Fibroblast of the aortic adventitia (primary cell): ENCODE measurements at regions not wholly inside any gene's neighbourhood (a gene's known extent, or its start where the extent isn't known, plus 50 kb on each side); places are given as distances from the start of the nearest gene placed in this dataset.
"Not testable (repeated sequence)": the region's sequence is repeated elsewhere in the genome, so short reads cannot be mapped to it uniquely, and the experiment has no call there.

Experiments used
- DNase-seq: peaks from one replicate; pipeline ENCODE4 v3.0.0-alpha.2; 2010; ENCODE audit warnings: low read depth
- H3K4me3 ChIP-seq: 2 replicates; pipeline ENCODE4 v1.5.1; 2011; ENCODE audit warnings: low read depth, mild to moderate bottlenecking, control low read depth, low read length, moderate library complexity
- TF ChIP-seq, protein P1 (sequence below): IDR thresholded peaks from 2 replicates; pipeline ENCODE4 v1.5.1; 2011; ENCODE audit warnings: mild to moderate bottlenecking, low read length, control low read depth, inconsistent platforms; ENCODE audit not compliant: insufficient read depth

DNA sequence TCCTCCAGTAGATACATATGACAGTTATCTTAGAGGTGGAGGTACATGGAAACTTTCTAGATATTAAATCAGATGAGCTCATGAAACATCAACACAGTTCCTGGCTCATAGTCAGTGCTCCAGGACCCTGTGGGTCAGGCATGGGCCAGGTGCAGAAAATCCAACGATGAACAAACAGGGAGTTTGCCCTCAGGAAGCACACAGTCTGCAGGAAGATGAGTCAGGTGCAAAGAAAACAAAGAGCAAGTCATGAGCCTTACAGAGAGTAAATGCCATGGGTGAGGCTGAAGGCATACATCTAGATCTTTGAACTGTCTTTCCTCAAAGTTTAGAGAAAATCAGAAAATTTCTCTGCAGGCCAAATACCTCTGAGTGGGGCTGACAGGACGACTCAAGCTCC is 184.2 kb upstream of the TPM1 start:
- DNase-seq: no peak
- TF ChIP-seq, protein P1, sequence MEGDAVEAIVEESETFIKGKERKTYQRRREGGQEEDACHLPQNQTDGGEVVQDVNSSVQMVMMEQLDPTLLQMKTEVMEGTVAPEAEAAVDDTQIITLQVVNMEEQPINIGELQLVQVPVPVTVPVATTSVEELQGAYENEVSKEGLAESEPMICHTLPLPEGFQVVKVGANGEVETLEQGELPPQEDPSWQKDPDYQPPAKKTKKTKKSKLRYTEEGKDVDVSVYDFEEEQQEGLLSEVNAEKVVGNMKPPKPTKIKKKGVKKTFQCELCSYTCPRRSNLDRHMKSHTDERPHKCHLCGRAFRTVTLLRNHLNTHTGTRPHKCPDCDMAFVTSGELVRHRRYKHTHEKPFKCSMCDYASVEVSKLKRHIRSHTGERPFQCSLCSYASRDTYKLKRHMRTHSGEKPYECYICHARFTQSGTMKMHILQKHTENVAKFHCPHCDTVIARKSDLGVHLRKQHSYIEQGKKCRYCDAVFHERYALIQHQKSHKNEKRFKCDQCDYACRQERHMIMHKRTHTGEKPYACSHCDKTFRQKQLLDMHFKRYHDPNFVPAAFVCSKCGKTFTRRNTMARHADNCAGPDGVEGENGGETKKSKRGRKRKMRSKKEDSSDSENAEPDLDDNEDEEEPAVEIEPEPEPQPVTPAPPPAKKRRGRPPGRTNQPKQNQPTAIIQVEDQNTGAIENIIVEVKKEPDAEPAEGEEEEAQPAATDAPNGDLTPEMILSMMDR: no peak
- no peak overlapping the region for H3K4me3 ChIP-seq

- H3K4me3 ChIP-seq: no peak overlapping the region
- DNase-seq: no peak
- TF ChIP-seq, protein P1: no peak
Measured at GRCh38 chr15:62862717-62863116, 179.8 kb upstream of the TPM1 start.

DNA sequence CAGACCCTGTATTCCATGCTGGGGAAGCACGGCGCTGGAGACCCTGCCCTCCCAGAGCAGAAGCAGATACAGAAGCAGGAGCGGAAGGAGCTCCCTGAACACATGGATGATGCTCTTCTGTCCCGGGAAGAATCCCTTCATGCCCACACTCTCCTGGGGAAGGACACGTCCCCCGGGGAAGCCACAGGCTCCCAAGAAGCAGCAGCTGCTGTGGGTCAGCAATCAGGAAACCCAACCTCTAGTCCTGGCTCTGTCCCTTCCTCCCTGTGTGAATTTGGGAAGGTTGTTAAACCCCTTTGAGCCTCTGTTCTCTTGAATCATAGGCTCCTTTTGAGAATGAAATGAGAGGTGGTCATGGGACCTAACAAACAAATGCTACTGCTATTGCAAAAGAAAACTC is 176.2 kb upstream of the TPM1 start:
- TF ChIP-seq, protein P1: no peak
- no peak overlapping the region for H3K4me3 ChIP-seq
- no peak for DNase-seq

GRCh38 chr15:62867844-62868243 is 174.7 kb upstream of the TPM1 start:
- DNase-seq: no peak
- TF ChIP-seq, protein P1: no peak
- H3K4me3 ChIP-seq: no peak overlapping the region

DNA sequence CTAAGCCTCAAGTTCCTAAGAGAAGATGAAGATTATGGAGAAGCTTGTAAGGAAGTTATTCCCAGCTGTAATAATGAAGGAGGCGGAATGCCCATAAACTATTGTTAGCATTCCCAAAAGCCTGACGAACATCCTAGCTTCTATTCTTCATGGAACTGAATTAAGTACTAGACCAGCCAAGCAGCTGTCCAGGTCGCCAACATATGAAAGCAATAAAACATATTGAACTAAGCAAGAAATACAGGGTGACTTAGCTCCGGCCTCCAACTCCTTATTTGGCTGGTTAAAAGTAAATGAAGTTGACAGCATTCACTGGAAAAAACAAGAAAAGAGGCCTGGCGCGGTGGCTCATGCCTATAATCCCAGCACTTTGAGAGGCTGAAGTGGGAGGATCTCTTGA is 174.0 kb upstream of the TPM1 start:
- DNase-seq: peak; percentile 57
- TF ChIP-seq, protein P1: no peak
- H3K4me3 ChIP-seq: no peak overlapping the region

DNA sequence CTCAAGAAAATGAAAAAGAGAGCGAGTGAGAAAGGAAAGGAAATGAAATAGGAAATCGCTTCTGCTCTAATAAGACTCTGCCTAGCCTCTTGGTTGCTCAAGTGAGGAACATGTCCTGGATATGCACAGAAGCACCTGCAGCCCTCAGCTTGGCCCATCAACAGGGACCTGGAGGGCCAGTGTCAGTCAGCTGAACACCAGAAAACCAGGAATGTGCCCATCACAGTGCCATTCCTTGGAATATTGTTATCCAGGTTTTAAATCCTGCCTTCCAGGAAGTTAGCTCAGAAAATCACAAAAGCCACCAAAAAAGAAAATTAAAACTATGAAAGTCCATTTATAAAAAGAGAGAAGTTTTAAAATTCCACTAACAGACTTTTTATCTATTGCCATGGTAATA is 173.4 kb upstream of the TPM1 start:
- no peak for DNase-seq
- H3K4me3 ChIP-seq: no peak overlapping the region
- TF ChIP-seq, protein P1: no peak

GRCh38 chr15:62870216-62870615 is 172.3 kb upstream of the TPM1 start:
- no peak for DNase-seq
- H3K4me3 ChIP-seq: no peak overlapping the region
- TF ChIP-seq, protein P1: no peak

DNA sequence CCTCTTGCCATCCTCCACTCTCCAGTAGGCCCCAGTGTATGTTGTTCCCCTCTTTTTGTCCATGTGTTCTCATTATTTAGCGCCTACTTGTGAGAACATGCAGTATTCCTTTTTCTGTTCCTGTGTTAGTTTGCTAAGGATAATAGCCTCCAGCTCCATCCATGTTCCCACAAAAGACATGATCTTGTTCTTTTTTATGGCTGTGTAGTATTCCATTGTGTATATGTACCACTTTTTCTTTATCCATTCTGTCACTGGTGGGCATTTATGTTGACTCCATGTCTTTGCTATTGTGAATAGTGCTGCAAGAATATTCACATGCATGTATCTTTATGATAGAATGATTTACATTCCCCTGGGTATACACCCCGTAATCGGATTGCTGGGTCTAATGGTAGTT is 171.8 kb upstream of the TPM1 start:
- not testable (repeated sequence) for H3K4me3 ChIP-seq, DNase-seq
